ENCODE measurements at regions not wholly inside any gene's neighbourhood (a gene's known extent, or its start where the extent isn't known, plus 50 kb on each side); places are given as distances from the start of the nearest gene placed in this dataset.

GRCh38 chr5:23884405-23885031 is 377.1 kb downstream of the PRDM9 start:
- POLR2A ChIA-PET: no interaction called here
- Histone ChIP-seq H2AFZ (ENCODE audit: low read length) (no peak overlapping the region), H3K27me3 (ENCODE audit: control insufficient read depth in 1 of 2, insufficient read depth in 2 of 2, low read length in 2 of 2) (no peaks in the 10 kb centered on the region; a peak in 1 of 5 replicates), H3K4me2 (ENCODE audit: low read depth, low read length) (no peak overlapping the region), H4K20me1 (ENCODE audit: insufficient read depth, low read length) (no peaks in the 10 kb centered on the region), H3K4me1 (ENCODE audit: insufficient read depth, low read length) (no peaks in the 10 kb centered on the region), H3K4me3 (replicated peaks in 1 of 3; ENCODE audit: insufficient read depth in 1 of 3, low read depth in 2 of 3, low read length in 3 of 3) (no peak overlapping the region), H3K79me2 (ENCODE audit: insufficient read depth, low read length) (no peaks in the 10 kb centered on the region), H3K36me3 (replicated peaks in 1 of 2; ENCODE audit: control insufficient read depth in 1 of 2, insufficient read depth in 2 of 2, low read length in 2 of 2) (no peaks in the 10 kb centered on the region), H3K27ac (ENCODE audit: extremely low read length, insufficient read depth, low read length) (no peak overlapping the region), H3K9ac (ENCODE audit: insufficient read depth, low read depth, low read length) (no peak overlapping the region), H3K9me3 (ENCODE audit: low read length) (peaks cover 24% of the 10 kb centered on the region)
- FAIRE-seq (no peak), ATAC-seq (no peak), DNase-seq (ENCODE audit: low spot score) (no peak)
- intact Hi-C loops (cut with micrococcal nuclease; ENCODE audit: unreplicated experiment): no loop called here
- in situ Hi-C loops (cut with HindIII; ENCODE audit: extremely low pct_ligation_motif_present, low pct_unique_long_range_greater_than_20kb): no loop called here
- WGBS (ENCODE audit: low lambda C conversion rate): 8% methylated on average over 4 of the region's 4 CpGs
- TF ChIP-seq ZBTB33 (CRISPR knock-in tag; IDR thresholded peaks at IDR 0.05) (no peak), ZHX1 (CRISPR knock-in tag; IDR thresholded peaks at IDR 0.05; ENCODE audit: low read depth) (no peak), SRSF4 (IDR thresholded peaks at IDR 0.05; ENCODE audit: low read depth, low read length, poor library complexity, severe bottlenecking) (no peak), ZNF556 (CRISPR knock-in tag; IDR thresholded peaks at IDR 0.05; ENCODE audit: borderline replicate concordance) (no peak), ZNF788 (CRISPR knock-in tag; IDR thresholded peaks at IDR 0.05; ENCODE audit: borderline replicate concordance) (no peak), IKZF1 (IDR thresholded peaks at IDR 0.05) (no peak), RXRA (CRISPR knock-in tag; IDR thresholded peaks at IDR 0.05) (no peak)
- CTCF ChIA-PET (ENCODE audit: low intra/inter-chr PET ratio, low total read pairs): no interaction called here
- BruUV-seq (replicated peaks): no TSS peak

All from HepG2 (cell line).